ENCODE measurements at regions not wholly inside any gene's neighbourhood (a gene's known extent, or its start where the extent isn't known, plus 50 kb on each side); places are given as distances from the start of the nearest gene placed in this dataset.

DNA sequence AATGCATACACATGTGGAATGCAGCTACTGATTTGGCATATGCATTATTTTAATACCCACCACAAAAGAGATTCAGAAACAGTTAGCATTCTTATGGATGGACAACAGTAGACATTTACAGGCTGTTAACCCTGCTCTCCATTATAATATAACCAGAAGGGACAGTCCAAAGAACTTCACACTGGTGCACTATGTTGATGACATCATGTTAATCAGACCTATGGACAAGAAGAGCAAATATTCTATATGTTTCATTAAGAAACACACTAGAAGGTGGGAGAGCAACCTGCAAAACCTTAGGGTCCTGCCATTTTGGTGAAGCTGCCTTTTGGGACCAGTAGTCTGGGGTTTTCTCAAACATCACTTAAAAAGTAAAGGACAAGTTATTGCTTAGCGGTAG is 701.3 kb downstream of the UQCRFS1 start:
- TF ChIP-seq EZH2phosphoT487 (IDR thresholded peaks at IDR 0.05; ENCODE audit: borderline replicate concordance): no peak
- TF ChIP-seq, protein P1, sequence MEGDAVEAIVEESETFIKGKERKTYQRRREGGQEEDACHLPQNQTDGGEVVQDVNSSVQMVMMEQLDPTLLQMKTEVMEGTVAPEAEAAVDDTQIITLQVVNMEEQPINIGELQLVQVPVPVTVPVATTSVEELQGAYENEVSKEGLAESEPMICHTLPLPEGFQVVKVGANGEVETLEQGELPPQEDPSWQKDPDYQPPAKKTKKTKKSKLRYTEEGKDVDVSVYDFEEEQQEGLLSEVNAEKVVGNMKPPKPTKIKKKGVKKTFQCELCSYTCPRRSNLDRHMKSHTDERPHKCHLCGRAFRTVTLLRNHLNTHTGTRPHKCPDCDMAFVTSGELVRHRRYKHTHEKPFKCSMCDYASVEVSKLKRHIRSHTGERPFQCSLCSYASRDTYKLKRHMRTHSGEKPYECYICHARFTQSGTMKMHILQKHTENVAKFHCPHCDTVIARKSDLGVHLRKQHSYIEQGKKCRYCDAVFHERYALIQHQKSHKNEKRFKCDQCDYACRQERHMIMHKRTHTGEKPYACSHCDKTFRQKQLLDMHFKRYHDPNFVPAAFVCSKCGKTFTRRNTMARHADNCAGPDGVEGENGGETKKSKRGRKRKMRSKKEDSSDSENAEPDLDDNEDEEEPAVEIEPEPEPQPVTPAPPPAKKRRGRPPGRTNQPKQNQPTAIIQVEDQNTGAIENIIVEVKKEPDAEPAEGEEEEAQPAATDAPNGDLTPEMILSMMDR (conservative IDR thresholded peaks at IDR 0.05; ENCODE audit: low read length): no peak

Measured in Loucy (cell line).